NCI-H1694 treated with DMSO at 0.1 percent for 48 hours (cell line): ENCODE measurements at regions not wholly inside any gene's neighbourhood (a gene's known extent, or its start where the extent isn't known, plus 50 kb on each side); places are given as distances from the start of the nearest gene placed in this dataset.
"Not testable (repeated sequence)": the region's sequence is repeated elsewhere in the genome, so short reads cannot be mapped to it uniquely, and the experiment has no call there.

Experiments used
- DNase-seq: peaks from one replicate; lab custom pipeline; 2025; lab: John Stamatoyannopoulos, UW

- DNase-seq, result not testable (repeated sequence)
Measured at GRCh38 chr16:66019502-66019901, 347.0 kb upstream of the CDH5 start.

- DNase-seq, result no peak
Measured at GRCh38 chr16:66014221-66014620, 352.3 kb upstream of the CDH5 start.

- DNase-seq, result no peak
Measured at GRCh38 chr16:66013486-66013885, 353.0 kb upstream of the CDH5 start.

GRCh38 chr16:66008136-66008535, 358.4 kb upstream of the CDH5 start:
- DNase-seq, result no peak

- DNase-seq, result no peak
Measured at GRCh38 chr16:66007717-66008116, 358.8 kb upstream of the CDH5 start.

GRCh38 chr16:66006485-66006884, 360.0 kb upstream of the CDH5 start:
- no peak for DNase-seq

- DNase-seq, result no peak
Measured at GRCh38 chr16:66004699-66005098, 361.8 kb upstream of the CDH5 start.

GRCh38 chr16:66003201-66003600, 363.3 kb upstream of the CDH5 start:
- DNase-seq, result no peak

- no peak for DNase-seq
Measured at GRCh38 chr16:66002601-66003000, 363.9 kb upstream of the CDH5 start.

- no peak for DNase-seq
Measured at GRCh38 chr16:66001432-66001831, 365.1 kb upstream of the CDH5 start.

GRCh38 chr16:65998443-65998842, 368.0 kb upstream of the CDH5 start:
- no peak for DNase-seq

- DNase-seq, result no peak
Measured at GRCh38 chr16:65994291-65994690, 372.2 kb upstream of the CDH5 start.

- no peak for DNase-seq
Measured at GRCh38 chr16:65991149-65991701, 375.3 kb upstream of the CDH5 start.

- no peak for DNase-seq
Measured at GRCh38 chr16:65989861-65990604, 376.5 kb upstream of the CDH5 start.

GRCh38 chr16:65988024-65988595, 378.4 kb upstream of the CDH5 start:
- DNase-seq, result no peak

- no peak for DNase-seq
Measured at GRCh38 chr16:65984296-65984695, 382.2 kb upstream of the CDH5 start.

GRCh38 chr16:65981057-65981456, 385.4 kb upstream of the CDH5 start:
- no peak for DNase-seq

- DNase-seq, result no peak
Measured at GRCh38 chr16:65975049-65975708, 391.3 kb upstream of the CDH5 start.

- no peak for DNase-seq
Measured at GRCh38 chr16:65967376-65967775, 399.1 kb upstream of the CDH5 start.

GRCh38 chr16:65965628-65966027, 400.9 kb upstream of the CDH5 start:
- no peak for DNase-seq

GRCh38 chr16:65964752-65965151, 401.7 kb upstream of the CDH5 start:
- DNase-seq, result no peak

- no peak for DNase-seq
Measured at GRCh38 chr16:65961476-65962143, 404.9 kb upstream of the CDH5 start.

GRCh38 chr16:65959983-65960382, 406.5 kb upstream of the CDH5 start:
- DNase-seq, result no peak
